ENCODE measurements at regions not wholly inside any gene's neighbourhood (a gene's known extent, or its start where the extent isn't known, plus 50 kb on each side); places are given as distances from the start of the nearest gene placed in this dataset.

DNA sequence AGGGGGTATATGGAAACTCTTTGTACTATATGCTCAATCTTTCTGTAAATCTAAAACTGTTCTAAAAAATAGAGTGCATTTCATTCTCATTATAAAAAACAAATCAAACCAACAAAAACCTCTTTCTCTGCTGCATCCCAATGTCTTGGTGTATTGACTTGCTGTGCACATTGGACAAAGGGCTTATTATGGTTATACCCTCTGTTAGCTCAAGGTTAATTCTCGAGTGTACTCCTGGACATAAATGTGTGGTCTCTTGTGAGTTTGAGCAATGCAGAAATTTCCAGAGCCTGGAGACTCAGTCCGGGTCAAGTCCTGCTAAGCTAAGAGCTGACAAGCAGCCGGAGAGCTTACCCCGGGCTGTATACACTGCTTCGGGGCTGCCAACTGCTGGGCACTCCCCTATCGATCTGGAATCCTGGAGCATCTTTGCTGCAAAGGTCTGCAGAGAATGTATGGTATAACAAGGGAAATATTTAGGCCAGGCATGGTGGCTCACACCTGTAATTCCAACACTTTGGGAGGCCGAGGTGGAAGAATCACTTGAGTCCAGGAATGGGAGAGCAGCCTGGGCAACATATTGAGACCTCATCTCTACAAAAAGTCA is 66.2 kb upstream of the BRD7 start:
- TF ChIP-seq, protein P1, sequence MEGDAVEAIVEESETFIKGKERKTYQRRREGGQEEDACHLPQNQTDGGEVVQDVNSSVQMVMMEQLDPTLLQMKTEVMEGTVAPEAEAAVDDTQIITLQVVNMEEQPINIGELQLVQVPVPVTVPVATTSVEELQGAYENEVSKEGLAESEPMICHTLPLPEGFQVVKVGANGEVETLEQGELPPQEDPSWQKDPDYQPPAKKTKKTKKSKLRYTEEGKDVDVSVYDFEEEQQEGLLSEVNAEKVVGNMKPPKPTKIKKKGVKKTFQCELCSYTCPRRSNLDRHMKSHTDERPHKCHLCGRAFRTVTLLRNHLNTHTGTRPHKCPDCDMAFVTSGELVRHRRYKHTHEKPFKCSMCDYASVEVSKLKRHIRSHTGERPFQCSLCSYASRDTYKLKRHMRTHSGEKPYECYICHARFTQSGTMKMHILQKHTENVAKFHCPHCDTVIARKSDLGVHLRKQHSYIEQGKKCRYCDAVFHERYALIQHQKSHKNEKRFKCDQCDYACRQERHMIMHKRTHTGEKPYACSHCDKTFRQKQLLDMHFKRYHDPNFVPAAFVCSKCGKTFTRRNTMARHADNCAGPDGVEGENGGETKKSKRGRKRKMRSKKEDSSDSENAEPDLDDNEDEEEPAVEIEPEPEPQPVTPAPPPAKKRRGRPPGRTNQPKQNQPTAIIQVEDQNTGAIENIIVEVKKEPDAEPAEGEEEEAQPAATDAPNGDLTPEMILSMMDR (conservative IDR thresholded peaks at IDR 0.05 in 1 of 2, IDR thresholded peaks at IDR 0.05 in 1 of 2; ENCODE audit: low read depth in 1 of 2, low read length in 2 of 2), result no peak
- TF ChIP-seq EZH2 (IDR thresholded peaks at IDR 0.05; ENCODE audit: low read length, missing control alignments), result no peak
- Histone ChIP-seq H3K4me3 (replicated peaks in 1 of 4; ENCODE audit: control extremely low read depth in 1 of 4, insufficient read depth in 1 of 4, low read depth in 3 of 4, low read length in 4 of 4) (no peak overlapping the region), H2AFZ (ENCODE audit: low read length) (no peak overlapping the region)

DNA sequence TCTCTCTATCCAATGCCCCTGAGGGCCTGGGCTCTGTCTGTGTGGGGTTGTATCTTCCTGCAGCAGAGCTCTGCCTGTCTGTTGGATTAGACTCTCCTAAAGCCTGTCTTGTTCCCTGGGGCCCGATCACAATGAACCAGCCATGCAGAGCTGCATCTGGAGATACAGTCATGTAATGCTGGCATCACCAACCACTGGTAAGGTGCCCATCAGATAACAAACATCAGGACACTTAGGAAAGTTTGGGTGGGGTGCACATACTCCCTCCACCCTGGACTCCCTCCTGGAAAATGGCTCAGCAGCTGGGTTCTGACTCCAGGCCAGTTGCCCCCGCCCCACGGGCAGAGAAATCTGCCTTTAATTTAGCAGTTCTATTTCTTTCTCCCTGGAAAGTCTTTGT is 61.3 kb upstream of the BRD7 start:
- Histone ChIP-seq H3K27me3 (ENCODE audit: control insufficient read depth, insufficient read depth, low read length) (no peaks in the 10 kb centered on the region), H4K20me1 (ENCODE audit: control insufficient read depth, extremely low read depth, insufficient read depth, low read length) (no peaks in the 10 kb centered on the region), H3K36me3 (ENCODE audit: control insufficient read depth, insufficient read depth, low read length) (no peaks in the 10 kb centered on the region), H3K4me3 (replicated peaks in 1 of 4; ENCODE audit: control extremely low read depth in 1 of 4, insufficient read depth in 1 of 4, low read depth in 3 of 4, low read length in 4 of 4) (no peak overlapping the region), H3K9ac (ENCODE audit: insufficient read depth, low read length) (no peak overlapping the region), H3K27ac (ENCODE audit: insufficient read depth, low read length) (no peak overlapping the region), H2AFZ (ENCODE audit: low read length) (no peak overlapping the region), H3K9me3 (ENCODE audit: control insufficient read depth, insufficient read depth, low read depth, low read length) (no peaks in the 10 kb centered on the region), H3K4me1 (ENCODE audit: control insufficient read depth, extremely low read depth, insufficient read depth, low read length) (no peaks in the 10 kb centered on the region), H3K4me2 (ENCODE audit: extremely low read depth, insufficient read depth, low read length) (no peak overlapping the region), H3K79me2 (ENCODE audit: control insufficient read depth, insufficient read depth, low read length) (no peaks in the 10 kb centered on the region)
- TF ChIP-seq, protein P1 (conservative IDR thresholded peaks at IDR 0.05 in 1 of 2, IDR thresholded peaks at IDR 0.05 in 1 of 2; ENCODE audit: low read depth in 1 of 2, low read length in 2 of 2), result no peak
- TF ChIP-seq EZH2 (IDR thresholded peaks at IDR 0.05; ENCODE audit: low read length, missing control alignments), result no peak
- DNase-seq (ENCODE audit: low read depth in 2 of 2), result no peak

More for the DNA sequence above, 66.2 kb upstream of the BRD7 start:
- no peaks in the 10 kb centered on the region for H3K9me3 ChIP-seq (ENCODE audit: control insufficient read depth, insufficient read depth, low read depth, low read length)
- H3K27me3 ChIP-seq (ENCODE audit: control insufficient read depth, insufficient read depth, low read length), result no peaks in the 10 kb centered on the region
- no peak overlapping the region for H3K9ac ChIP-seq (ENCODE audit: insufficient read depth, low read length)
- no peaks in the 10 kb centered on the region for H3K4me1 ChIP-seq (ENCODE audit: control insufficient read depth, extremely low read depth, insufficient read depth, low read length)
- no peaks in the 10 kb centered on the region for H4K20me1 ChIP-seq (ENCODE audit: control insufficient read depth, extremely low read depth, insufficient read depth, low read length)
- no peaks in the 10 kb centered on the region for H3K79me2 ChIP-seq (ENCODE audit: control insufficient read depth, insufficient read depth, low read length)
- no peak overlapping the region for H3K27ac ChIP-seq (ENCODE audit: insufficient read depth, low read length)
- no peaks in the 10 kb centered on the region for H3K36me3 ChIP-seq (ENCODE audit: control insufficient read depth, insufficient read depth, low read length)
- no peak for DNase-seq (ENCODE audit: low read depth in 2 of 2)
- no peak overlapping the region for H3K4me2 ChIP-seq (ENCODE audit: extremely low read depth, insufficient read depth, low read length)

DNA sequence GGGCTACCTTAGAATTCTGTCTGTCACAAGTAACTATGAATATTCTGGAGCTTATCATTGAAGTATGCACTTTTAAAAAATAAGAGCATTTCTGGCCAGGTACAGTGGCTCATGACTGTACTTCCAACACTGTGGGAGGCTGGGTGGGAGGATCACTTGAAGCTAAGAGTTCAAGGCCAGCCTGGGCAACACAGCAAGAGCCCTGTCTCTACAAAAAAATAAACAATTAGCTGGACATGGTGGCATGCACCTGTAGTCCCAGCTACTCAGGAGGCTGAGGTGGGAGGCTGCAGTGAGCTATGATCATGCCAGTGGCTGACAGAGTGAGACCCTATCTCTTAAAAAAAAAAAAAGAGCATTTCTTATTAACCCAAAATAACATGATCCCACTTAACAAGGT is 60.0 kb upstream of the BRD7 start:
- Histone ChIP-seq H3K4me3 (replicated peaks in 1 of 4; ENCODE audit: control extremely low read depth in 1 of 4, insufficient read depth in 1 of 4, low read depth in 3 of 4, low read length in 4 of 4) (no peak overlapping the region), H4K20me1 (ENCODE audit: control insufficient read depth, extremely low read depth, insufficient read depth, low read length) (no peaks in the 10 kb centered on the region), H3K4me2 (ENCODE audit: extremely low read depth, insufficient read depth, low read length) (no peak overlapping the region), H2AFZ (ENCODE audit: low read length) (no peak overlapping the region), H3K4me1 (ENCODE audit: control insufficient read depth, extremely low read depth, insufficient read depth, low read length) (no peaks in the 10 kb centered on the region), H3K36me3 (ENCODE audit: control insufficient read depth, insufficient read depth, low read length) (no peaks in the 10 kb centered on the region), H3K27me3 (ENCODE audit: control insufficient read depth, insufficient read depth, low read length) (no peaks in the 10 kb centered on the region), H3K27ac (ENCODE audit: insufficient read depth, low read length) (no peak overlapping the region), H3K79me2 (ENCODE audit: control insufficient read depth, insufficient read depth, low read length) (no peaks in the 10 kb centered on the region), H3K9ac (ENCODE audit: insufficient read depth, low read length) (no peak overlapping the region), H3K9me3 (ENCODE audit: control insufficient read depth, insufficient read depth, low read depth, low read length) (no peaks in the 10 kb centered on the region)
- TF ChIP-seq EZH2 (IDR thresholded peaks at IDR 0.05; ENCODE audit: low read length, missing control alignments), result no peak
- TF ChIP-seq, protein P1 (conservative IDR thresholded peaks at IDR 0.05 in 1 of 2, IDR thresholded peaks at IDR 0.05 in 1 of 2; ENCODE audit: low read depth in 1 of 2, low read length in 2 of 2), result no peak
- no peak for DNase-seq (ENCODE audit: low read depth in 2 of 2)
